Choroid plexus epithelial cell (primary cell): ENCODE measurements at regions not wholly inside any gene's neighbourhood (a gene's known extent, or its start where the extent isn't known, plus 50 kb on each side); places are given as distances from the start of the nearest gene placed in this dataset.

Source experiments
- DNase-seq: peaks from one replicate; pipeline ENCODE4 v3.0.0-alpha.2; 2010; ENCODE audit warnings: low read depth
- H3K4me3 ChIP-seq: 2 replicates; pipeline ENCODE4 v1.5.1; 2011; ENCODE audit warnings: low read depth, mild to moderate bottlenecking, control low read depth, low read length, moderate library complexity
- TF ChIP-seq, protein P1 (sequence below): conservative IDR thresholded peaks from 2 replicates; pipeline ENCODE4 v1.5.1; 2011; ENCODE audit warnings: low read depth, mild to moderate bottlenecking, control low read depth, inconsistent platforms, low read length, moderate library complexity

DNA sequence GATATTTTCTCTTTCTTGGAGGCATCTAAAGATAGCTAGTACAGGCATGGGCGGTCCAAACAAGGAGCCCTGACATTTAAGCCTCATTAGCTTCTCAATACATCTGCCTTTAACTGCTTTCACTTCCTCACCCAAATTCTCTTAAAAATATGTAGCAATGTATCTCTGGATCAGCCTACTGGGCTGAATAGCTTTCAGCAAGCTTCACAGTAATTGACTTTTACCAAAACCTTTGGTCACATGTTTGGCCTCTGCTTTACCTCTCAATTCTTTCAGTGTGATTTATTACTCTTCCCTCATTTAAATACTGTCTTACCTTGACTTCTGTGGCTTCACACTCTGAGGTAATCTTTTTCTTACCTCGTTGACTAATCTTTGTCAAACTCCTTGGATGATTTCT, 1618.1 kb downstream of the GRIK2 start:
- DNase-seq: no peak
- TF ChIP-seq, protein P1, sequence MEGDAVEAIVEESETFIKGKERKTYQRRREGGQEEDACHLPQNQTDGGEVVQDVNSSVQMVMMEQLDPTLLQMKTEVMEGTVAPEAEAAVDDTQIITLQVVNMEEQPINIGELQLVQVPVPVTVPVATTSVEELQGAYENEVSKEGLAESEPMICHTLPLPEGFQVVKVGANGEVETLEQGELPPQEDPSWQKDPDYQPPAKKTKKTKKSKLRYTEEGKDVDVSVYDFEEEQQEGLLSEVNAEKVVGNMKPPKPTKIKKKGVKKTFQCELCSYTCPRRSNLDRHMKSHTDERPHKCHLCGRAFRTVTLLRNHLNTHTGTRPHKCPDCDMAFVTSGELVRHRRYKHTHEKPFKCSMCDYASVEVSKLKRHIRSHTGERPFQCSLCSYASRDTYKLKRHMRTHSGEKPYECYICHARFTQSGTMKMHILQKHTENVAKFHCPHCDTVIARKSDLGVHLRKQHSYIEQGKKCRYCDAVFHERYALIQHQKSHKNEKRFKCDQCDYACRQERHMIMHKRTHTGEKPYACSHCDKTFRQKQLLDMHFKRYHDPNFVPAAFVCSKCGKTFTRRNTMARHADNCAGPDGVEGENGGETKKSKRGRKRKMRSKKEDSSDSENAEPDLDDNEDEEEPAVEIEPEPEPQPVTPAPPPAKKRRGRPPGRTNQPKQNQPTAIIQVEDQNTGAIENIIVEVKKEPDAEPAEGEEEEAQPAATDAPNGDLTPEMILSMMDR: no peak
- H3K4me3 ChIP-seq: no peak overlapping the region

DNA sequence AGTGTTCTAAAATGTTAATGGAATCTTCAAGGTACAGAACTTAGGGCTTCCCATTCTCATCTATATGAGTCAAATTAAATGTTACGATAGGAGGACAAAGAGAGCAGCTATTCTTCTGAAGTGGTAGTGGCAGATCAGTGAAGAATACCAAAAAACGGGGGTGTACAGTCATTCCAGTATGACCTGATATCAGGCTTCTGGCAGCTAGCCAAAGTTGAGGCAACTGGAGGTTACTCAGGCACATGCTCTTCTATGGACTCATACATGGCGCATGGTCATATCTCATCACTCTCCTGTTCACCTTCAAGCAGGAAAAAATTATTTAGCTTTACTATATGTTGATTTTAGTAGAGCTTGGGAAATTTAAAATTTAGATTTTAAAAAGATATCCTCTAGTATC, 1608.8 kb downstream of the GRIK2 start:
- no peak for DNase-seq
- no peak overlapping the region for H3K4me3 ChIP-seq
- TF ChIP-seq, protein P1: no peak

DNA sequence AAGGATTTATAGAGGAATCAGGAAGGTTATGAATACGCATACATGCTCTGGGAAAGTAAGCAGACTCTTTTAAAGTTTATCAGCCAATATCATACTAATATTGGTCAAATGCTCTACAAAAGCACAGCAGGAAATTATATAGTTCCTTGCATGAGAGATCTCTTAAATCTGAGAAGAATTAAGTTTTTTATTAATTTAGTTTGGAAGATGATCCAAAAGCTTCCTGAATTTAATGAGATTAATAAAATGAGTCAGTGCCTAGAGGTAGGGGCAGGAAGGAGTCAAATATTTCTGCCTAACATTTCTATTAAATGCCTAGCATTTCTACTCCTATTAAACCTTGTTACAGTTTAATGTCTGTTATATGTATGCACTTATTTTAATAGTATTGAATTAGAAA, 1608.2 kb downstream of the GRIK2 start:
- TF ChIP-seq, protein P1: no peak
- no peak overlapping the region for H3K4me3 ChIP-seq
- no peak for DNase-seq

DNA sequence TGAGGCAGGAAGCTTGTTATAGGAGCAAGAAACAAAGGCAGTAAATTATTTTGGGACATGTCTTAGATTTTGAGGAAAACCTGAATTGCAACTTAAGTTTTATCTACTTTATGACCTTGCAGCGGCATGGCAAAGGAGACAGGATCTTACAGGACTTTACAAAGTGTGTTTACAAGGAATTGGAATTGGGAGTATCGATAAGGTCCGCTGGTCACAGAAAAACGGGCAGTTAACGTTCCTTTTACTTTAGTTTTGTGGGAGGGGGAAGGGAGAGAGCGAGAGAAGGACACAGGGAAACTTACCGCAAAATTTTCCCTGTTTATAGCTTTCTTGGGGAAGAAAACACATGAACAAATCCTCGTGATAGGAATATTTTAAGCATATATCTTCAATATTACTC, 1607.2 kb downstream of the GRIK2 start:
- TF ChIP-seq, protein P1: no peak
- DNase-seq: no peak
- H3K4me3 ChIP-seq: no peak overlapping the region

DNA sequence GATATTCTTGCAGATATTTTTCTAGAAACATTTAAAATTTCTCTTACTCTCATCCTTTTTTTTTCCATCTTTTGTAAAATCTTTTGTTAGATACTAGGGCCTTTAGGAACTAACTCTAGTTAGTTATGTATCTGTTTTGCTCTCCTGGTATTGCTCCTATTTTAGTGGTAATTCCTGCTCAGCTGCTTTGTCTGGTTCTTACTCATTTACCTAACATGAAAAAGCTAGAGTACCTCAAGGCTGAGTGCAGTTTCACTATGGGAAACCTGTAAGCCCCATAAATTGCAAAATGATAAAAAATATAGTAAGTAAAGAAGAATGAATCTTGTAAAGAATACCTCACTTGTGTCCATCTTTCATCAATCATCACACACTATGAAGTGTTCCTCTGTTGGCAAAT, 1602.0 kb downstream of the GRIK2 start:
- DNase-seq: no peak
- TF ChIP-seq, protein P1: no peak
- H3K4me3 ChIP-seq: no peak overlapping the region

DNA sequence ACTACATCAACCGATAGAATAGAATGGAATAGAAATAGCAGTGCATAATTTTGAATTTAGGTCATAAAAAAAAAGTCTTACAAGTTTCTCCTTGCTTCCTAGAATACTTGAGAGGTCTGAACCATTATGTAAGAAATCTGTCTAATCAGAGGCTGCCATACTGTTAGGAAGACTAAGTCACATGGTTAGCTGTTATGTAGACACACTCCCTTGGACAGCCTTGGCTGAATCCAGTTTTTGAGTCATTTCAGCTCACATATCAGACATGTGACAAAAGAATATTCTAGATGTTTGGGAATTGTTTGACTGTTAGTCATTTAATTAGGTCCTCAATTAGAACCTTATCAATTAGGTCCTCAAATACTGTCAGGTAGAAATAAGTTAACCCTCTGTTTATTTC, 1601.4 kb downstream of the GRIK2 start:
- TF ChIP-seq, protein P1: no peak
- H3K4me3 ChIP-seq: no peak overlapping the region
- DNase-seq: no peak

DNA sequence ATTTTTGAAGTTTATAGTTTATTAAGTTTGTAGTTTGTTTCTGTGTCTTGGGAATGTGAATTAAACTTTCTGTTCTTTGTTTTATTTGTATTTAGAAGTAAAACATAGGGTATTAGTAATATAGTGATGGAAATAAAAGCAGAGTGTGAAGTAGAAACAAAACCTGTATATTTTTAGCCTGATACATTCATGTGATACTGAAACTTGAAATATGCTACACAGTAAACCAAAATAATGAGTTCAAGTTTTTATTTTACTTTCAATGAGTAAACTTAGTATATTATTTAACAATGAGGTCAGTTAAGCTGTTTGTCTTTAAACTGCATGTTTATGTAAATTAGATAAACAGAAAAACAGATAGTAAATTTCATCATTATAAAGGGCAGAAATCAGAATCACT, 1592.6 kb downstream of the GRIK2 start:
- no peak for DNase-seq

More for the DNA sequence above, 1592.6 kb downstream of the GRIK2 start:
- H3K4me3 ChIP-seq: no peak overlapping the region
- TF ChIP-seq, protein P1: no peak
